Neural cell (in vitro differentiated cells): ENCODE measurements at regions not wholly inside any gene's neighbourhood (a gene's known extent, or its start where the extent isn't known, plus 50 kb on each side); places are given as distances from the start of the nearest gene placed in this dataset.

ENCODE experiments used
- CTCF ChIP-seq: fragments of 450-650 bp; IDR thresholded peaks from 2 replicates; pipeline ENCODE4 v1.5.1; 2014; ENCODE audit warnings: antibody characterized with exemption, mild to moderate bottlenecking, moderate library complexity; ENCODE audit not compliant: poor library complexity, severe bottlenecking
- EP300 ChIP-seq: fragments of 450-650 bp; conservative IDR thresholded peaks from 2 replicates; pipeline ENCODE4 v1.6.1; 2014; ENCODE audit warnings: antibody characterized with exemption, mild to moderate bottlenecking, moderate library complexity; ENCODE audit not compliant: poor library complexity, severe bottlenecking
- EZH2 ChIP-seq: fragments of 200-600, 300-800 bp; shearing (Covaris generic), sonication (generic); IDR thresholded peaks from 2 replicates; pipeline ENCODE4 v1.6.1; 2014; ENCODE audit warnings: antibody characterized with exemption, low read length, borderline replicate concordance, mild to moderate bottlenecking; ENCODE audit not compliant: insufficient read depth, poor library complexity, severe bottlenecking
- MXI1 ChIP-seq: fragments of 450-650 bp; conservative IDR thresholded peaks from 2 replicates; pipeline ENCODE4 v1.6.1; 2014; ENCODE audit warnings: antibody characterized with exemption, mild to moderate bottlenecking; ENCODE audit not compliant: poor library complexity, severe bottlenecking
- POLR2AphosphoS5 ChIP-seq: IDR thresholded peaks from 2 replicates; pipeline ENCODE4 v1.6.1; 2012
- SMC3 ChIP-seq: fragments of 450-650 bp; conservative IDR thresholded peaks from 2 replicates; pipeline ENCODE4 v1.6.1; 2014; ENCODE audit warnings: antibody characterized with exemption, mild to moderate bottlenecking, moderate library complexity; ENCODE audit not compliant: poor library complexity

GRCh38 chr3:29214009-29214658, 66.7 kb upstream of the RBMS3 start:
- TF ChIP-seq SMC3 (no peak), POLR2AphosphoS5 (no peak), EP300 (no peak), CTCF (no peak), EZH2 (no peak), MXI1 (no peak)
